Breast epithelium (tissue), 3 donors: ENCODE measurements at regions not wholly inside any gene's neighbourhood (a gene's known extent, or its start where the extent isn't known, plus 50 kb on each side); places are given as distances from the start of the nearest gene placed in this dataset.

ENCODE experiments used
- POLR2A ChIP-seq: fragments of 450-650 bp; IDR thresholded peaks from one replicate; pipeline ENCODE4 v1.6.1; 2016; ENCODE audit warnings: antibody characterized with exemption, mild to moderate bottlenecking, moderate library complexity
- POLR2AphosphoS5 ChIP-seq, 3 donors: sonication (generic); formaldehyde crosslinking; IDR thresholded peaks; one replicate each; pipeline ENCODE4 v1.6.1; 2017; ENCODE audit warnings: antibody characterized with exemption in 3 of 3

DNA sequence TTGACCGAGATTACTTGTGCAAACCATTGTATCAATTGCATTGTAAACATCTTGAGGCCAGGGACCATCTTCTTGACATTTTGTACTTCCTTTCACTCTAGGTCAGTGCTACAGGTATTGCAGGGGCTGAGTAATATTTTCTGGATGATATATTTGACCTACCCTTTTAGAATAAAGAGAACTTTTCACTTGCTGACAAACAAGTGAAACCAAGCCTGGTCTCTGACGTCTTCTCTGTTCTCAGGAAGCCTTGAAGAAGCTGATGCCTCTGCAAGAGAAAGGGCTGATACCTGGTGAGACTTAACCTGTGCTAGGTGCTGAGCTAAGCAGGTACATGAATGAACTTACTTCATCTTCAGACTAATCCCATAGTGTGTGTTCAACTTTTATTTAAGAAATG, 60.5 kb upstream of the GGTLC1 start:
- TF ChIP-seq POLR2A (no peak), POLR2AphosphoS5 (IDR thresholded peaks at IDR 0.05) (no peak)
